Common myeloid progenitor, CD34-positive (primary cell): ENCODE measurements at regions not wholly inside any gene's neighbourhood (a gene's known extent, or its start where the extent isn't known, plus 50 kb on each side); places are given as distances from the start of the nearest gene placed in this dataset.

Source experiments
- CTCF ChIA-PET: fragments of 350-600 bp; sonication (Branson Sonifier 250); formaldehyde crosslinking; loops from one replicate; lab custom pipeline; 2021; ENCODE audit warnings: antibody characterized with exemption; lab: Charles Lee
- POLR2A ChIA-PET: fragments of 350-600 bp; sonication (Branson Sonifier 250); formaldehyde crosslinking; loops from one replicate; lab custom pipeline; 2021; ENCODE audit warnings: antibody characterized with exemption; lab: Charles Lee
- DNase-seq, 3 donors: peaks; one replicate each; pipeline versions ENCODE4 v3.0.0 to v3.0.0-alpha.2; 2013
- H3K27ac ChIP-seq, 2 experiments: 1 replicate in 1 of 2; 2 replicates in 1 of 2; pipeline ENCODE4 v1.7.0; 2013; ENCODE audit warnings: inconsistent platforms in 2 of 2, low read length in 2 of 2, mild to moderate bottlenecking in 2 of 2, low read depth in 1 of 2, moderate library complexity in 1 of 2; ENCODE audit not compliant: severe bottlenecking in 2 of 2, insufficient read depth in 1 of 2, poor library complexity in 1 of 2
- H3K27me3 ChIP-seq, 5 experiments: replicated peaks in 2 of 5; 1 replicate in 3 of 5; 2 replicates in 2 of 5; pipeline versions ENCODE4 v1.6.1 to v1.7.0; 2013; ENCODE audit warnings: low read length in 4 of 5, mild to moderate bottlenecking in 2 of 5, moderate library complexity in 2 of 5, inconsistent platforms in 1 of 5; ENCODE audit not compliant: insufficient read depth in 5 of 5, control insufficient read depth in 4 of 5
- H3K36me3 ChIP-seq, 4 experiments: 1 replicate in 2 of 4; 2 replicates in 2 of 4; pipeline versions ENCODE4 v1.6.1 to v1.7.0; 2013; ENCODE audit warnings: low read length in 3 of 4, control low read depth in 1 of 4, mild to moderate bottlenecking in 1 of 4; ENCODE audit not compliant: control insufficient read depth in 4 of 4, insufficient read depth in 4 of 4
- H3K4me1 ChIP-seq, 4 experiments: 1 replicate in 3 of 4; 2 replicates in 1 of 4; pipeline versions ENCODE4 v1.6.1 to v1.7.1; 2013; ENCODE audit warnings: low read length in 3 of 4, mild to moderate bottlenecking in 3 of 4, control low read depth in 1 of 4, inconsistent platforms in 1 of 4, moderate library complexity in 1 of 4; ENCODE audit not compliant: control insufficient read depth in 4 of 4, insufficient read depth in 4 of 4; ENCODE audit errors: control extremely low read depth in 1 of 4
- H3K4me3 ChIP-seq, 7 experiments: 1 replicate in 4 of 7; 2 replicates in 3 of 7; pipeline versions ENCODE4 v1.5.1 to v1.7.0; 2013; ENCODE audit warnings: mild to moderate bottlenecking in 7 of 7, low read length in 6 of 7, moderate library complexity in 6 of 7, inconsistent platforms in 2 of 7, low read depth in 2 of 7, control low read depth in 1 of 7; ENCODE audit not compliant: insufficient read depth in 4 of 7, control insufficient read depth in 1 of 7; ENCODE audit errors: extremely low read depth in 1 of 7
- H3K9me3 ChIP-seq, 5 experiments: 1 replicate in 4 of 5; 2 replicates in 1 of 5; pipeline versions ENCODE4 v1.6.1 to v1.7.1; 2013; ENCODE audit warnings: low read length in 4 of 5, mild to moderate bottlenecking in 2 of 5, inconsistent platforms in 1 of 5, low read depth in 1 of 5, moderate library complexity in 1 of 5; ENCODE audit not compliant: control insufficient read depth in 4 of 5, insufficient read depth in 2 of 5; ENCODE audit errors: control extremely low read depth in 1 of 5
- WGBS: methylation state at CpG from one replicate; pipeline ENCODE4 v1.1.5; 2013; ENCODE audit not compliant: insufficient coverage; 5-methylcytosine and 5-hydroxymethylcytosine counted together

DNA sequence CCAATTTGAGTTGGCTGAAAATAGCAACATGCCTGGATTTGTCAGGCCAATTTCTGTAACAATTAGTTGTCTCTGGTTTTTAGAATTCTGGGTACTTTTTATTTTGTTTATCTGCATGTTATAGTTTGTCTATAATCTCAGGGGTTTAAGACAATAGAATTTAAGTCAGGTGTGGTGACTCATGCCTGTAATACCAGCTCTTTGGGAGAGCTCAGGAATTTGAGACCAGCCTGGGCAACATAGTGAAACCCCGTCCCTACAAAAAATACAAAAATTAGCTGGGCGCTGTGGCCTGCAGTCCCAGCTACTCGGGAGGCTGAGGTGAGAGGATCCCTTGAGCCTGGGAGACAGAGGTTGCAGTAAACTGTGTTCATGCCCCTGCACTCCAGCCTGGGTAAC is 114.4 kb upstream of the GLS start:
- POLR2A ChIA-PET: interaction anchor here (0.7 kb wide), 1 partner anchor 82 kb away, joined by 3 read pairs; no protein-coding TSS in a partner anchor
- Histone ChIP-seq H3K9me3 (no peaks in the 10 kb centered on the region), H3K36me3 (no peaks in the 10 kb centered on the region), H3K4me3 (no peak overlapping the region), H3K27me3 (no peaks in the 10 kb centered on the region), H3K4me1 (peaks cover 0 to 2% (median 0%) of the 10 kb centered on the region in 4 experiments), H3K27ac (no peak overlapping the region)
- DNase-seq: no peak
- 100% methylated on average over 2 of the region's 3 CpGs for WGBS
- CTCF ChIA-PET: interaction anchor here (2.2 kb wide), 1 partner anchor 40 kb away, joined by 6 read pairs; no protein-coding TSS in a partner anchor

DNA sequence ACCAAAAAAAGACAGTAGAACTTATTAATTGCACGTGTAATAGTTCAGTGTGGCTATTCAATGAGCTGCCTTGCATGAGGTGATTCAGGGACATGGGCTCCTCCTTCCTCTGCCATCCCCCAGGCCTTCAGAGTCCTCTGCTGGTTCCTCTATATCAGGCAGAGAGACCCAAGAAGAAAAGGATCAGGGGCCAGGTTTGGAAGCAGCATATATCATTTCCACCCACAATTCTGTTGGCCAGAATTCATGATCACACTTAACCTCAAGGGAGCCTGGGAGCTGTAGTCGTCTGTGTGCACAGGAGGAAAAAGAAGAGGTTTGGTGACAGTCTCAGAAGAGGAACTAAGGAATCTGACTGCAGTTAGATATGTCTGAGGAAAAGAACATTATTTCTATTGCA is 114.0 kb upstream of the GLS start:
- Histone ChIP-seq H3K4me1 (peaks cover 0 to 2% (median 0%) of the 10 kb centered on the region in 4 experiments), H3K27me3 (no peaks in the 10 kb centered on the region), H3K27ac (no peak overlapping the region), H3K4me3 (no peak overlapping the region), H3K36me3 (no peaks in the 10 kb centered on the region), H3K9me3 (no peaks in the 10 kb centered on the region)
- CTCF ChIA-PET: interaction anchor here (0.8 to 2.2 kb wide), 2 partner anchors 16 to 40 kb away, joined by 3 to 6 read pairs; no protein-coding TSS in a partner anchor
- WGBS: 50% methylated on average over 2 of the region's 2 CpGs
- POLR2A ChIA-PET: interaction anchor here (0.7 kb wide), 1 partner anchor 83 kb away, joined by 3 read pairs; no protein-coding TSS in a partner anchor
- DNase-seq: peak in 2 of 3 donors; percentile 35 to 51

DNA sequence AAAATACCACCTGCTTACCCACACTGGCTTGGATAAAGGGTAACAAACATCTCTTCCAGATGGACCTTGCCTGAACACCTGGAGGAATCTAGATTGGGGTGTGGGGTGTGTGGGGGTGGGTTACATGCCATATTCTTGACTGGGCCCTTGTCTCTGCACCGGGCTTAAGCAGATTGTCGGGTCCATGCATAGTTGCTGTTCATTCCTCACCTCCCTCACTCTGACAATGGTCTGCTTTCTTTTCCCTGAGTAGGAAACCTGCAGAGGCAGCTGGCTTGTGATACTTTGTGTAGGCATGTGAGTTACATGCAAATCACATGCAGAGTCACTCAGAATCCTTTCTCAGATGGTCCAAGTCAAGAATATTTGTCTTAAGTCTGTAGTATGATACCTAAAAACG is 112.8 kb upstream of the GLS start:
- ChIA-PET CTCF (interaction anchor here (1.0 to 2.2 kb wide), 2 partner anchors 38 to 75 kb away, joined by 3 to 6 read pairs; no protein-coding TSS in a partner anchor), POLR2A (no interaction called here)
- H3K4me3 ChIP-seq: no peak overlapping the region
- H3K9me3 ChIP-seq: no peaks in the 10 kb centered on the region
- DNase-seq: no peak
- no CpG with 5 or more reads among the region's 3 CpGs for WGBS
- no peaks in the 10 kb centered on the region for H3K36me3 ChIP-seq
- peaks cover 0 to 2% (median 0%) of the 10 kb centered on the region in 4 experiments for H3K4me1 ChIP-seq
- no peaks in the 10 kb centered on the region for H3K27me3 ChIP-seq
- no peak overlapping the region for H3K27ac ChIP-seq

DNA sequence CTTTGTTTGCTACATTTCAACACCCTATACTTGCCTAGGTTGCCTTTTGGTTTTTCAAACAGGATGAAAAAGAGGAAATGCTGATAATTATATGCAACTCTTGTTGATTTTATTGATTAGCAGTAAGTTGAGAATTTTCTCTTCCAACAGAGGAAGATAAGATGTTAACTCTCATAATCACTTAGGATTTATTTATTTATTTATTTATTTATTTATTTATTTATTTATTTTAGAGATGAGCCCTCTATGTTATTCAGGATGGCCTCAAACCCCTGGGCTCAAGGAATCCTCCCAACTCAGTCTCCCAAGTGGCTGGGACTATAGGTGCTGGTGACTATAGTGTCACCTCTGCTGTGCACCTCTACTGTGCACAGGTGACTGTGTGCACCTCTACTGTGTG is 111.4 kb upstream of the GLS start:
- H3K4me3 ChIP-seq: no peak overlapping the region
- no peak overlapping the region for H3K27ac ChIP-seq
- ChIA-PET CTCF (no interaction called here), POLR2A (no interaction called here)
- no peaks in the 10 kb centered on the region for H3K36me3 ChIP-seq
- no peaks in the 10 kb centered on the region for H3K9me3 ChIP-seq
- no peaks in the 10 kb centered on the region for H3K27me3 ChIP-seq
- H3K4me1 ChIP-seq: peaks cover 0 to 2% (median 0%) of the 10 kb centered on the region in 4 experiments
- DNase-seq: no peak

DNA sequence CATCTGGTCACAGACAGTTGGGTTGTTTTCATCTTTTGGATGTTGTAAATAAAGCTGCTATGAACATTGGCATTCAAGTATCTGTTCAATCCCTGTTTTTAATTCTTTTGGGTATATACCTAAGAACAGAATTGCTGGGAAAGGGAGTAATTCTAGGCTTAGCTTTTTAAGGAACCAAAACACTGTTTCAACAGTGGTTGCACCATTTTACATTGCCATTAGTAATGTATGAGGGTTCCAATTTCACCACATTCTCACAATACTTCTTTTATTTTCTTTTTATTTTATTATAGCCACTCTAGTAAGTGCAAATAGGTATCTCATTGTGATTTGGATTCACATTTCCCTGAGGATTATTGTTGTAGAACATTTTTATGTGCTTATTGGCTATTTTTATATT is 108.9 kb upstream of the GLS start:
- POLR2A ChIA-PET: no interaction called here

DNA sequence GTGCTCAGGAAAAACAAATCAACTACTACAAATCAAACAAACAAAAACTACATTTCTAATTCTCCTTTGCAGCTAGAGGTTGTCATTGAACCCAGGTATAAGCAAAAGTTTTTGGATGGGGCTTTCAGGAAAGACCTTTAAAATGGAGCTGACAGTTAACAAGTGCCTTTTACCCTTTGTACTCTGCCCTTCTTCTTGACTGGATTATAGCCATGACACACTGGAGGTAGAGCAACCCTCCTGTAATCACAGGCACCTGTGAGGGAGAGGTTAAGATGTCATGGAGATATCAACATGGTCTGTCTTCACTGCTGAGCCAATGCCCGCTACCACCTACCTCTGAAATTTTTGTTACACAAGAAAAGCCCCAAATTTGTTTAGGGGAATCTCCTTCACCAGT is 100.0 kb upstream of the GLS start:
- Histone ChIP-seq H3K4me3 (no peak overlapping the region), H3K36me3 (no peaks in the 10 kb centered on the region), H3K27ac (no peak overlapping the region), H3K4me1 (peaks cover 0 to 2% (median 0%) of the 10 kb centered on the region in 4 experiments), H3K9me3 (peaks cover 0 to 13% (median 3%) of the 10 kb centered on the region in 5 experiments), H3K27me3 (no peaks in the 10 kb centered on the region)
- no CpG with 5 or more reads among the region's 1 CpG for WGBS
- no peak for DNase-seq
- CTCF ChIA-PET: interaction anchor here (0.5 to 5.1 kb wide), 16 partner anchors 9 to 375 kb away, joined by 3 to 35 read pairs (median 3); no protein-coding TSS in a partner anchor
- POLR2A ChIA-PET: no interaction called here

More for the DNA sequence above, 108.9 kb upstream of the GLS start:
- CTCF ChIA-PET: no interaction called here
- no peak for DNase-seq
- peaks cover 0 to under 1% (median 0%) of the 10 kb centered on the region in 4 experiments for H3K4me1 ChIP-seq
- no peak overlapping the region for H3K4me3 ChIP-seq
- no peaks in the 10 kb centered on the region for H3K27me3 ChIP-seq
- H3K27ac ChIP-seq: no peak overlapping the region
- no peaks in the 10 kb centered on the region for H3K9me3 ChIP-seq
- no peaks in the 10 kb centered on the region for H3K36me3 ChIP-seq

DNA sequence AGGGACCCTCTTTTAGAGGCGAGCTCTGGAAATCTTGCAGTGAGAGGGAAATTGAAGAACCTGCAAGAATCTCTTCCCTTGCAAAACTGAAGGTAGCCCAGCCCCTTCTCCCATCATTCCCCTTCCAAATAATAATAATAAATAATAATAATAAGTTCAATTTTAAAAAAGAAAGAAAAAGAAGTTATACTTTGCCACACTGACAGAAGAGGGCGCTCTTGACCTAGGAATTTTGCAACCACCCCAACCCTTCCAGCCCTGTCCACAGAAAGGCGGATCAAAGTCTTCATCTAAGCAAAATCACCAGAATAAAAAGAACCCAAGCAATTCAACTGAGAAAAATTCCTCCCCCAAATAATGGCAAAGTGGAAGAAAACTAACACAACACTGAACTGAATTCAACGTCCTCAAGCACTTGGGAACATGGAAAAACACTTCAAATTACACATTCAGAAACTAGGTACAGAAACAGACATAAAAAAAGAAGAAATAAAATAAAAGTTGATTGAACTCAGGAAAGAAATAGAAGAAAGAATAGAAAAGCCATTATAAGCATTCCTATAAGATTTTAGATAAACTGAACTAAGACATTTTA is 98.9 kb upstream of the GLS start:
- Histone ChIP-seq H3K9me3 (peaks cover 0 to 13% (median 3%) of the 10 kb centered on the region in 5 experiments), H3K27me3 (no peaks in the 10 kb centered on the region), H3K27ac (no peak overlapping the region), H3K36me3 (no peaks in the 10 kb centered on the region), H3K4me1 (peaks cover 0 to 2% (median 0%) of the 10 kb centered on the region in 4 experiments), H3K4me3 (no peak overlapping the region)
- 14% methylated on average over 2 of the region's 4 CpGs for WGBS
- DNase-seq: peak; percentile 74 to 88 (median 79)
- ChIA-PET CTCF (interaction anchor here (0.6 to 5.1 kb wide), 11 partner anchors 12 to 374 kb away, joined by 3 to 35 read pairs (median 5); no protein-coding TSS in a partner anchor), POLR2A (no interaction called here)
